ENCODE measurements at regions not wholly inside any gene's neighbourhood (a gene's known extent, or its start where the extent isn't known, plus 50 kb on each side); places are given as distances from the start of the nearest gene placed in this dataset.

- H3K36me3 ChIP-seq (ENCODE audit: control insufficient read depth, insufficient read depth, low read length): no peaks in the 10 kb centered on the region
- H3K4me3 ChIP-seq (ENCODE audit: low read length): no peak overlapping the region
- no peaks in the 10 kb centered on the region for H3K4me1 ChIP-seq (ENCODE audit: control insufficient read depth, insufficient read depth, low read length)
- no peak overlapping the region for H3K9ac ChIP-seq (ENCODE audit: low read length)
- no peaks in the 10 kb centered on the region for H3K9me3 ChIP-seq (ENCODE audit: control insufficient read depth, low read length)
- H3K27me3 ChIP-seq (ENCODE audit: control insufficient read depth, insufficient read depth, low read length): no peaks in the 10 kb centered on the region
Observed at GRCh38 chr16:64507240-64508024, 614.4 kb downstream of the CDH11 start.

GRCh38 chr16:64499211-64499610, 622.7 kb downstream of the CDH11 start:
- Histone ChIP-seq H3K36me3 (ENCODE audit: control insufficient read depth, insufficient read depth, low read length) (no peaks in the 10 kb centered on the region), H3K4me1 (ENCODE audit: control insufficient read depth, insufficient read depth, low read length) (no peaks in the 10 kb centered on the region), H3K27me3 (ENCODE audit: control insufficient read depth, insufficient read depth, low read length) (no peaks in the 10 kb centered on the region), H3K9me3 (ENCODE audit: control insufficient read depth, low read length) (no peaks in the 10 kb centered on the region), H3K9ac (ENCODE audit: low read length) (no peak overlapping the region), H3K4me3 (ENCODE audit: low read length) (no peak overlapping the region)

GRCh38 chr16:64498363-64498762, 623.5 kb downstream of the CDH11 start:
- no peak overlapping the region for H3K4me3 ChIP-seq (ENCODE audit: low read length)
- H3K36me3 ChIP-seq (ENCODE audit: control insufficient read depth, insufficient read depth, low read length): no peaks in the 10 kb centered on the region
- H3K9ac ChIP-seq (ENCODE audit: low read length): no peak overlapping the region
- no peaks in the 10 kb centered on the region for H3K9me3 ChIP-seq (ENCODE audit: control insufficient read depth, low read length)
- H3K27me3 ChIP-seq (ENCODE audit: control insufficient read depth, insufficient read depth, low read length): no peaks in the 10 kb centered on the region
- H3K4me1 ChIP-seq (ENCODE audit: control insufficient read depth, insufficient read depth, low read length): no peaks in the 10 kb centered on the region

- Histone ChIP-seq H3K4me3 (ENCODE audit: low read length) (no peak overlapping the region), H3K9me3 (ENCODE audit: control insufficient read depth, low read length) (no peaks in the 10 kb centered on the region), H3K27me3 (ENCODE audit: control insufficient read depth, insufficient read depth, low read length) (no peaks in the 10 kb centered on the region), H3K36me3 (ENCODE audit: control insufficient read depth, insufficient read depth, low read length) (no peaks in the 10 kb centered on the region), H3K4me1 (ENCODE audit: control insufficient read depth, insufficient read depth, low read length) (no peaks in the 10 kb centered on the region), H3K9ac (ENCODE audit: low read length) (no peak overlapping the region)
Observed at GRCh38 chr16:64493709-64494108, 628.2 kb downstream of the CDH11 start.

- no peak overlapping the region for H3K4me3 ChIP-seq (ENCODE audit: low read length)
- no peaks in the 10 kb centered on the region for H3K9me3 ChIP-seq (ENCODE audit: control insufficient read depth, low read length)
- no peak overlapping the region for H3K9ac ChIP-seq (ENCODE audit: low read length)
Observed at GRCh38 chr16:64489449-64489848, 632.4 kb downstream of the CDH11 start.

GRCh38 chr16:64486561-64486960, 635.3 kb downstream of the CDH11 start:
- H3K4me1 ChIP-seq (ENCODE audit: control insufficient read depth, insufficient read depth, low read length): no peaks in the 10 kb centered on the region
- no peak overlapping the region for H3K9ac ChIP-seq (ENCODE audit: low read length)
- H3K4me3 ChIP-seq (ENCODE audit: low read length): no peak overlapping the region
- no peaks in the 10 kb centered on the region for H3K27me3 ChIP-seq (ENCODE audit: control insufficient read depth, insufficient read depth, low read length)
- no peaks in the 10 kb centered on the region for H3K36me3 ChIP-seq (ENCODE audit: control insufficient read depth, insufficient read depth, low read length)
- H3K9me3 ChIP-seq (ENCODE audit: control insufficient read depth, low read length): no peaks in the 10 kb centered on the region

More at GRCh38 chr16:64489449-64489848, 632.4 kb downstream of the CDH11 start:
- no peaks in the 10 kb centered on the region for H3K27me3 ChIP-seq (ENCODE audit: control insufficient read depth, insufficient read depth, low read length)
- H3K4me1 ChIP-seq (ENCODE audit: control insufficient read depth, insufficient read depth, low read length): no peaks in the 10 kb centered on the region
- no peaks in the 10 kb centered on the region for H3K36me3 ChIP-seq (ENCODE audit: control insufficient read depth, insufficient read depth, low read length)

- Histone ChIP-seq H3K36me3 (ENCODE audit: control insufficient read depth, insufficient read depth, low read length) (no peaks in the 10 kb centered on the region), H3K4me3 (ENCODE audit: low read length) (no peak overlapping the region), H3K9me3 (ENCODE audit: control insufficient read depth, low read length) (no peaks in the 10 kb centered on the region), H3K9ac (ENCODE audit: low read length) (no peak overlapping the region), H3K27me3 (ENCODE audit: control insufficient read depth, insufficient read depth, low read length) (no peaks in the 10 kb centered on the region), H3K4me1 (ENCODE audit: control insufficient read depth, insufficient read depth, low read length) (peaks cover 7% of the 10 kb centered on the region)
Observed at GRCh38 chr16:64481497-64481896, 640.4 kb downstream of the CDH11 start.

- Histone ChIP-seq H3K36me3 (ENCODE audit: control insufficient read depth, insufficient read depth, low read length) (no peaks in the 10 kb centered on the region), H3K9me3 (ENCODE audit: control insufficient read depth, low read length) (no peaks in the 10 kb centered on the region), H3K9ac (ENCODE audit: low read length) (no peak overlapping the region), H3K4me1 (ENCODE audit: control insufficient read depth, insufficient read depth, low read length) (peaks cover 7% of the 10 kb centered on the region), H3K27me3 (ENCODE audit: control insufficient read depth, insufficient read depth, low read length) (no peaks in the 10 kb centered on the region), H3K4me3 (ENCODE audit: low read length) (no peak overlapping the region)
Observed at GRCh38 chr16:64478252-64478906, 643.5 kb downstream of the CDH11 start.

- Histone ChIP-seq H3K4me3 (ENCODE audit: low read length) (no peak overlapping the region), H3K4me1 (ENCODE audit: control insufficient read depth, insufficient read depth, low read length) (peaks cover 7% of the 10 kb centered on the region), H3K9me3 (ENCODE audit: control insufficient read depth, low read length) (no peaks in the 10 kb centered on the region), H3K27me3 (ENCODE audit: control insufficient read depth, insufficient read depth, low read length) (no peaks in the 10 kb centered on the region), H3K36me3 (ENCODE audit: control insufficient read depth, insufficient read depth, low read length) (no peaks in the 10 kb centered on the region), H3K9ac (ENCODE audit: low read length) (no peak overlapping the region)
Observed at GRCh38 chr16:64475627-64476351, 646.1 kb downstream of the CDH11 start.

GRCh38 chr16:64470916-64471315, 650.9 kb downstream of the CDH11 start:
- no peaks in the 10 kb centered on the region for H3K36me3 ChIP-seq (ENCODE audit: control insufficient read depth, insufficient read depth, low read length)
- no peak overlapping the region for H3K4me3 ChIP-seq (ENCODE audit: low read length)
- H3K9ac ChIP-seq (ENCODE audit: low read length): no peak overlapping the region
- no peaks in the 10 kb centered on the region for H3K4me1 ChIP-seq (ENCODE audit: control insufficient read depth, insufficient read depth, low read length)
- H3K27me3 ChIP-seq (ENCODE audit: control insufficient read depth, insufficient read depth, low read length): no peaks in the 10 kb centered on the region
- no peaks in the 10 kb centered on the region for H3K9me3 ChIP-seq (ENCODE audit: control insufficient read depth, low read length)

GRCh38 chr16:64469906-64470702, 651.8 kb downstream of the CDH11 start:
- no peak overlapping the region for H3K9ac ChIP-seq (ENCODE audit: low read length)
- no peaks in the 10 kb centered on the region for H3K36me3 ChIP-seq (ENCODE audit: control insufficient read depth, insufficient read depth, low read length)
- no peaks in the 10 kb centered on the region for H3K27me3 ChIP-seq (ENCODE audit: control insufficient read depth, insufficient read depth, low read length)
- no peaks in the 10 kb centered on the region for H3K9me3 ChIP-seq (ENCODE audit: control insufficient read depth, low read length)
- H3K4me3 ChIP-seq (ENCODE audit: low read length): no peak overlapping the region
- no peaks in the 10 kb centered on the region for H3K4me1 ChIP-seq (ENCODE audit: control insufficient read depth, insufficient read depth, low read length)

Data from mucosa of stomach (tissue), 1 donor.